Activated CD8-positive, alpha-beta T cell treated with anti-CD3 and anti-CD28 coated beads, Interleukin-2, amount 10 ng/mL, durations not matched to agents 7 days and 5 days (primary cell): ENCODE measurements at regions not wholly inside any gene's neighbourhood (a gene's known extent, or its start where the extent isn't known, plus 50 kb on each side); places are given as distances from the start of the nearest gene placed in this dataset.
"Not testable (repeated sequence)": the region's sequence is repeated elsewhere in the genome, so short reads cannot be mapped to it uniquely, and the experiment has no call there.

Source experiments
- ATAC-seq: fragments of 150-1000 bp; cut with Tn5 transposase; one replicate; pipeline ENCODE4 v1.10.0; 2021; ENCODE audit warnings: moderate library complexity
- CTCF ChIA-PET: fragments of 350-600 bp; sonication (Branson Sonifier 250); formaldehyde crosslinking; loops from one replicate; lab custom pipeline; 2021; ENCODE audit warnings: antibody characterized with exemption; lab: Charles Lee
- POLR2A ChIA-PET: fragments of 350-600 bp; sonication (Branson Sonifier 250); formaldehyde crosslinking; loops from one replicate; lab custom pipeline; 2021; ENCODE audit warnings: antibody characterized with exemption; lab: Charles Lee
- DNase-seq: peaks from one replicate; pipeline ENCODE4 v3.0.0-alpha.2; 2020
- H3K27ac Mint-ChIP-seq: one replicate; pipeline ENCODE4 v1.8.0; 2021; ENCODE audit warnings: mild to moderate bottlenecking, mixed read lengths
- H3K27me3 Mint-ChIP-seq: one replicate; pipeline ENCODE4 v1.8.0; 2021; ENCODE audit warnings: low read depth, mixed read lengths
- H3K36me3 Mint-ChIP-seq: one replicate; pipeline ENCODE4 v1.8.0; 2021; ENCODE audit warnings: low read depth, mixed read lengths
- H3K4me1 Mint-ChIP-seq: one replicate; pipeline ENCODE4 v1.8.0; 2021; ENCODE audit warnings: low read depth, mixed read lengths
- H3K4me3 Mint-ChIP-seq: one replicate; pipeline ENCODE4 v1.8.0; 2021; ENCODE audit warnings: mild to moderate bottlenecking, mixed read lengths
- H3K9me3 Mint-ChIP-seq: one replicate; pipeline ENCODE4 v1.8.0; 2022; ENCODE audit warnings: mixed read lengths; ENCODE audit not compliant: insufficient read depth

- H3K9me3 Mint-ChIP-seq: no peaks in the 10 kb centered on the region
- H3K4me3 Mint-ChIP-seq: no peak overlapping the region
- DNase-seq (no peak), ATAC-seq (no peak)
- no peaks in the 10 kb centered on the region for H3K36me3 Mint-ChIP-seq
- no peak overlapping the region for H3K27ac Mint-ChIP-seq
- no peaks in the 10 kb centered on the region for H3K4me1 Mint-ChIP-seq
- POLR2A ChIA-PET: no interaction called here
- CTCF ChIA-PET: no interaction called here
- H3K27me3 Mint-ChIP-seq: peaks cover 16% of the 10 kb centered on the region
Measured at GRCh38 chr3:150342896-150343467, 65.1 kb upstream of the TSC22D2 start.

- POLR2A ChIA-PET: no interaction called here
Measured at GRCh38 chr3:150341891-150342290, 66.2 kb upstream of the TSC22D2 start.

GRCh38 chr3:150336363-150336762, 71.7 kb upstream of the TSC22D2 start:
- POLR2A ChIA-PET, ATAC-seq, CTCF ChIA-PET, H3K27ac Mint-ChIP-seq, H3K36me3 Mint-ChIP-seq, H3K9me3 Mint-ChIP-seq, H3K4me1 Mint-ChIP-seq, DNase-seq, H3K4me3 Mint-ChIP-seq: not testable (repeated sequence)
- peaks cover 10% of the 10 kb centered on the region for H3K27me3 Mint-ChIP-seq

More at GRCh38 chr3:150341891-150342290, 66.2 kb upstream of the TSC22D2 start:
- Mint-ChIP-seq H3K4me3 (no peak overlapping the region), H3K9me3 (no peaks in the 10 kb centered on the region), H3K36me3 (no peaks in the 10 kb centered on the region), H3K4me1 (no peaks in the 10 kb centered on the region), H3K27me3 (peaks cover 19% of the 10 kb centered on the region), H3K27ac (no peak overlapping the region)
- CTCF ChIA-PET: no interaction called here
- no peak for ATAC-seq
- no peak for DNase-seq

GRCh38 chr3:150335631-150336030, 72.5 kb upstream of the TSC22D2 start:
- ATAC-seq (no peak), DNase-seq (no peak)
- Mint-ChIP-seq H3K27ac (no peak overlapping the region), H3K36me3 (no peaks in the 10 kb centered on the region), H3K4me3 (no peak overlapping the region), H3K9me3 (no peaks in the 10 kb centered on the region), H3K27me3 (peaks cover 10% of the 10 kb centered on the region), H3K4me1 (no peaks in the 10 kb centered on the region)
- CTCF ChIA-PET: no interaction called here
- POLR2A ChIA-PET: no interaction called here

- CTCF ChIA-PET: no interaction called here
- no peak overlapping the region for H3K27ac Mint-ChIP-seq
- no peaks in the 10 kb centered on the region for H3K4me1 Mint-ChIP-seq
- H3K36me3 Mint-ChIP-seq: no peaks in the 10 kb centered on the region
- DNase-seq (no peak), ATAC-seq (no peak)
- no peak overlapping the region for H3K4me3 Mint-ChIP-seq
- H3K27me3 Mint-ChIP-seq: peaks cover 9% of the 10 kb centered on the region
- POLR2A ChIA-PET: no interaction called here
- no peaks in the 10 kb centered on the region for H3K9me3 Mint-ChIP-seq
Measured at GRCh38 chr3:150334974-150335373, 73.1 kb upstream of the TSC22D2 start.

GRCh38 chr3:150333477-150333876, 74.6 kb upstream of the TSC22D2 start:
- ChIA-PET POLR2A (no interaction called here), CTCF (interaction anchor here (1.3 kb wide), 1 partner anchor 162 kb away, joined by 3 read pairs; no protein-coding TSS in a partner anchor)
- Mint-ChIP-seq H3K4me3 (no peak overlapping the region), H3K36me3 (no peaks in the 10 kb centered on the region), H3K4me1 (no peaks in the 10 kb centered on the region), H3K27me3 (peaks cover 8% of the 10 kb centered on the region), H3K27ac (no peak overlapping the region), H3K9me3 (no peaks in the 10 kb centered on the region)
- DNase-seq (no peak), ATAC-seq (no peak)

- Mint-ChIP-seq H3K9me3 (no peaks in the 10 kb centered on the region), H3K27me3 (peaks cover 9% of the 10 kb centered on the region), H3K36me3 (no peaks in the 10 kb centered on the region), H3K4me3 (no peak overlapping the region), H3K4me1 (no peaks in the 10 kb centered on the region), H3K27ac (no peak overlapping the region)
- ChIA-PET POLR2A (no interaction called here), CTCF (interaction anchor here (1.3 kb wide), 1 partner anchor 163 kb away, joined by 3 read pairs; no protein-coding TSS in a partner anchor)
- ATAC-seq (no peak), DNase-seq (no peak)
Measured at GRCh38 chr3:150331978-150332568, 76.0 kb upstream of the TSC22D2 start.

- Mint-ChIP-seq H3K27ac (no peak overlapping the region), H3K4me3 (no peak overlapping the region), H3K9me3 (no peaks in the 10 kb centered on the region), H3K4me1 (no peaks in the 10 kb centered on the region), H3K27me3 (peaks cover 6% of the 10 kb centered on the region), H3K36me3 (no peaks in the 10 kb centered on the region)
- CTCF ChIA-PET: no interaction called here
- DNase-seq: no peak
- ATAC-seq: no peak
- POLR2A ChIA-PET: no interaction called here
Measured at GRCh38 chr3:150330872-150331271, 77.2 kb upstream of the TSC22D2 start.

GRCh38 chr3:150330174-150330573, 77.9 kb upstream of the TSC22D2 start:
- ATAC-seq (no peak), DNase-seq (no peak)
- POLR2A ChIA-PET: no interaction called here
- Mint-ChIP-seq H3K9me3 (no peaks in the 10 kb centered on the region), H3K36me3 (no peaks in the 10 kb centered on the region), H3K4me1 (no peaks in the 10 kb centered on the region), H3K27me3 (peaks cover 7% of the 10 kb centered on the region), H3K27ac (no peak overlapping the region), H3K4me3 (no peak overlapping the region)
- CTCF ChIA-PET: interaction anchor here (1.3 kb wide), 1 partner anchor 17 kb away, joined by 3 read pairs; no protein-coding TSS in a partner anchor

- H3K27ac Mint-ChIP-seq: no peak overlapping the region
- no peaks in the 10 kb centered on the region for H3K9me3 Mint-ChIP-seq
- no peak overlapping the region for H3K4me3 Mint-ChIP-seq
- ChIA-PET POLR2A (no interaction called here), CTCF (interaction anchor here (1.3 kb wide), 1 partner anchor 18 kb away, joined by 3 read pairs; no protein-coding TSS in a partner anchor)
- H3K36me3 Mint-ChIP-seq: no peaks in the 10 kb centered on the region
- no peaks in the 10 kb centered on the region for H3K4me1 Mint-ChIP-seq
- DNase-seq (no peak), ATAC-seq (no peak)
- H3K27me3 Mint-ChIP-seq: peaks cover 9% of the 10 kb centered on the region
Measured at GRCh38 chr3:150329408-150329807, 78.7 kb upstream of the TSC22D2 start.

- Mint-ChIP-seq H3K4me3 (no peak overlapping the region), H3K4me1 (no peaks in the 10 kb centered on the region), H3K9me3 (no peaks in the 10 kb centered on the region), H3K27me3 (peaks cover 9% of the 10 kb centered on the region), H3K36me3 (no peaks in the 10 kb centered on the region), H3K27ac (no peak overlapping the region)
- ChIA-PET POLR2A (no interaction called here), CTCF (interaction anchor here (0.7 kb wide), 1 partner anchor 387 kb away, joined by 3 read pairs; no protein-coding TSS in a partner anchor)
- no peak for DNase-seq
- ATAC-seq: no peak
Measured at GRCh38 chr3:150328654-150329040, 79.5 kb upstream of the TSC22D2 start.
